PFSK-1 (cell line): ENCODE measurements at regions not wholly inside any gene's neighbourhood (a gene's known extent, or its start where the extent isn't known, plus 50 kb on each side); places are given as distances from the start of the nearest gene placed in this dataset.

Experiments
- FOXP2 ChIP-seq: optimal IDR thresholded peaks from 2 replicates; pipeline ENCODE3; 2011; ENCODE audit warnings: borderline replicate concordance, control low read depth, inconsistent platforms; ENCODE audit not compliant: insufficient read depth; ENCODE audit errors: extremely low read length, extremely low read depth
- POLR2AphosphoS5 ChIP-seq: IDR thresholded peaks from 2 replicates; pipeline ENCODE4 v1.6.1; 2012; ENCODE audit warnings: low read depth, mild to moderate bottlenecking, control low read depth, low read length, moderate library complexity
- REST ChIP-seq, 2 experiments: IDR thresholded peaks; 2 replicates each; pipeline versions ENCODE4 v1.6.1 to v1.8.0; 2011 to 2012; ENCODE audit warnings: low read depth in 2 of 2, low read length in 2 of 2, control low read depth in 1 of 2, inconsistent platforms in 1 of 2, mild to moderate bottlenecking in 1 of 2, moderate library complexity in 1 of 2; ENCODE audit not compliant: insufficient read depth in 1 of 2
- SIN3A ChIP-seq: IDR thresholded peaks from 2 replicates; pipeline ENCODE4 v1.6.1; 2012; ENCODE audit warnings: mild to moderate bottlenecking, low read length, moderate library complexity, borderline replicate concordance; ENCODE audit not compliant: insufficient read depth
- TAF1 ChIP-seq: IDR thresholded peaks from 2 replicates; pipeline ENCODE4 v1.6.1; 2012; ENCODE audit warnings: low read length, control low read depth, borderline replicate concordance; ENCODE audit not compliant: insufficient read depth

- no peak for TF ChIP-seq TAF1
Measured at GRCh38 chr12:127900386-127900785, 366.6 kb upstream of the TMEM132C start.

- TF ChIP-seq SIN3A (no peak), POLR2AphosphoS5 (no peak), TAF1 (no peak), REST (IDR thresholded peaks at IDR 0.05; ENCODE audit: insufficient read depth in 1 of 2, low read depth in 2 of 2, low read length in 2 of 2) (no peak), FOXP2 (no peak)
Measured at GRCh38 chr12:127903146-127903545, 363.8 kb upstream of the TMEM132C start.

GRCh38 chr12:127909041-127909440 is 357.9 kb upstream of the TMEM132C start:
- TF ChIP-seq FOXP2 = no peak
- no peak for TF ChIP-seq REST (IDR thresholded peaks at IDR 0.05; ENCODE audit: insufficient read depth in 1 of 2, low read depth in 2 of 2, low read length in 2 of 2)
- no peak for TF ChIP-seq POLR2AphosphoS5
- no peak for TF ChIP-seq SIN3A
- TF ChIP-seq TAF1 = no peak

- TF ChIP-seq REST (IDR thresholded peaks at IDR 0.05; ENCODE audit: insufficient read depth in 1 of 2, low read depth in 2 of 2, low read length in 2 of 2) (no peak), TAF1 (no peak), POLR2AphosphoS5 (no peak), FOXP2 (no peak), SIN3A (no peak)
Measured at GRCh38 chr12:127911291-127911690, 355.7 kb upstream of the TMEM132C start.

- TF ChIP-seq SIN3A = no peak
- no peak for TF ChIP-seq REST (IDR thresholded peaks at IDR 0.05; ENCODE audit: insufficient read depth in 1 of 2, low read depth in 2 of 2, low read length in 2 of 2)
- no peak for TF ChIP-seq TAF1
- no peak for TF ChIP-seq POLR2AphosphoS5
Measured at GRCh38 chr12:127912035-127912665, 354.8 kb upstream of the TMEM132C start.
